GM10248 (cell line): ENCODE measurements at regions not wholly inside any gene's neighbourhood (a gene's known extent, or its start where the extent isn't known, plus 50 kb on each side); places are given as distances from the start of the nearest gene placed in this dataset.
"Not testable (repeated sequence)": the region's sequence is repeated elsewhere in the genome, so short reads cannot be mapped to it uniquely, and the experiment has no call there.

Experiments
- CTCF ChIA-PET: fragments of 300-600 bp; sonication (Branson Sonifier 250); formaldehyde crosslinking; extraction: SDS; loops from one replicate; lab custom pipeline; 2021; ENCODE audit warnings: antibody characterized with exemption; lab: Yijun Ruan, JAX
- POLR2A ChIA-PET: fragments of 350-650 bp; sonication (Branson Sonifier 250); formaldehyde crosslinking; extraction: SDS; loops from one replicate; lab custom pipeline; 2020; ENCODE audit warnings: antibody characterized with exemption; lab: Yijun Ruan, JAX
- DNase-seq: peaks from one replicate; pipeline ENCODE4 v3.0.0; 2012; ENCODE audit errors: extremely low spot score
- CTCF ChIP-seq: IDR thresholded peaks from 2 replicates; pipeline ENCODE4 v1.5.1; 2012; ENCODE audit warnings: mild to moderate bottlenecking, low read depth; ENCODE audit errors: extremely low read depth, missing control alignments, control extremely low read depth

DNA sequence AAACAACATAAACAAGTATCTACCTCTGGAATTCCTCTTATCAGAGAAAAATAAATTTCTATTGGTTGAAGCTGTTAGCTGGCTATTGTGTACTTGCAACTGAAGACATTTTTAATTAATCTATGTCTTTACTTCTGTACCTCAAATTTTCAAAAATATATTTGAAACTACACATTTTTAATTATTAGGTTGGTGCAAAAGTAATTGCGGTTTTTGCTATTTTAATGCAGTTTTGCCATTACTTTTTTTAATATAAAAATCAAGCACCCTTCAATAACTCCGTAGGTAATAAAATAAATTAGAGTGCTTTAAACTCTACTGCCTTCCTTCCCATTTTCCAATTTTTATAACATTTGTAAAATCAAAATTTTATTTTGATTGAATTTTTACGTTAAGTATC lies 262.1 kb upstream of the DUSP10 start:
- CTCF ChIA-PET, result interaction anchor here (3.1 kb wide), 1 partner anchor 12 kb away, joined by 7 read pairs; no protein-coding TSS in a partner anchor
- POLR2A ChIA-PET, result no interaction called here
- TF ChIP-seq CTCF, result no peak
- no peak for DNase-seq

GRCh38 chr1:222002503-222002902 lies 260.6 kb upstream of the DUSP10 start:
- POLR2A ChIA-PET, result no interaction called here
- no peak for TF ChIP-seq CTCF
- CTCF ChIA-PET, result interaction anchor here (0.7 to 3.1 kb wide), 2 partner anchors 10 to 535 kb away, joined by 3 to 7 read pairs; no protein-coding TSS in a partner anchor
- DNase-seq, result no peak

DNA sequence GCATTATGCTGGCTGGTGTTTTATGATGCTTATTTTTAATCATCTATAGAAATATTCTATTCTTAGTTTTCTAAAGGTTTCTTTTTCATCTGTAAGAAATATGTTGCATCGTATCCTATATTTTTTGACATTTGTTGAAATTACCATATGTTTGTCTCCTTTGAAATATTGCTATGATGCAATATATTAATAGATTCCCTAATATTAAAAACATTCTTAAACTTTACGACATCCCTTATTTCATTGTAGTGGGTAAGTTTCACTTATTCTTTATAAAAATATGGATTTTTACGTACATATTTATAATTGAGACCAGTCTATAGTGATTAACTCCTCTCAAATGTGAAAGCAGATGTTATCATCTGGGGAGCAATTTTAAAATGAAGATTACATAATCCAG lies 258.2 kb upstream of the DUSP10 start:
- ChIA-PET CTCF (no interaction called here), POLR2A (no interaction called here)
- no peak for DNase-seq
- TF ChIP-seq CTCF, result no peak

GRCh38 chr1:221998781-221999180 lies 256.9 kb upstream of the DUSP10 start:
- ChIA-PET CTCF (no interaction called here), POLR2A (no interaction called here)
- no peak for TF ChIP-seq CTCF
- DNase-seq, result no peak

- no peak for TF ChIP-seq CTCF
- ChIA-PET CTCF (no interaction called here), POLR2A (no interaction called here)
- no peak for DNase-seq
These were observed 256.3 kb upstream of the DUSP10 start for GRCh38 chr1:221998186-221998612.

DNA sequence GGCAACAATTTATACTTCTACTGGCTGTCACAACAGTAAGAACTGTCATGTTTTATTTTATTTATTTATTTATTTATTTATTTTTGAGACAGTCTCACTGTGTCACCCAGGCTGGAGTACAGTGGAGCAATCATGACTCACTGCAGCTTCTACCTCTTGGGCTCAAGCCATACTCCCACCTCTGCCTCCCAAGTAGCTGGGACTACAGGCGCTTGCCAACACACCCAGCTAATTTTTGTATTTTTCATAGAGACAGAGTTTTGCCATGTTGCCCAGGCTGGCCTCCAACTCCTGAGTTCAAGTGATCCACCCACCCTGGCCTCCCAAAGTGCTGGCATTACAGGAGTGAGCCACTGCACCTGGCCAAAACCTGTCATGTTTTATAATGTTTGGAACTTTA lies 255.1 kb upstream of the DUSP10 start:
- CTCF ChIA-PET, POLR2A ChIA-PET, DNase-seq: not testable (repeated sequence)

GRCh38 chr1:221994939-221995338 lies 253.1 kb upstream of the DUSP10 start:
- ChIA-PET CTCF (interaction anchor here (4.6 kb wide), 1 partner anchor 12 kb away, joined by 18 read pairs; no protein-coding TSS in a partner anchor), POLR2A (no interaction called here)
- no peak for TF ChIP-seq CTCF
- DNase-seq, result no peak
